Stimulated activated CD8-positive, alpha-beta memory T cell treated with anti-CD3 and anti-CD28 coated beads, Interleukin-4, amount 100 ng/mL, for 48 hours (primary cell): ENCODE measurements at regions not wholly inside any gene's neighbourhood (a gene's known extent, or its start where the extent isn't known, plus 50 kb on each side); places are given as distances from the start of the nearest gene placed in this dataset.

Source experiments
- DNase-seq: peaks from one replicate; pipeline ENCODE4 v3.0.0-alpha.2; 2020

- no peak for DNase-seq
Observed at GRCh38 chr19:31959527-31960018, 385.8 kb upstream of the ZNF507 start.

- no peak for DNase-seq
Observed at GRCh38 chr19:31960474-31960873, 384.9 kb upstream of the ZNF507 start.

- DNase-seq = no peak
Observed at GRCh38 chr19:31961191-31961590, 384.2 kb upstream of the ZNF507 start.

- DNase-seq = no peak
Observed at GRCh38 chr19:31961667-31962066, 383.7 kb upstream of the ZNF507 start.

- DNase-seq = no peak
Observed at GRCh38 chr19:31962561-31962996, 382.8 kb upstream of the ZNF507 start.

GRCh38 chr19:31963746-31964145, 381.7 kb upstream of the ZNF507 start:
- DNase-seq = no peak

GRCh38 chr19:31969016-31969415, 376.4 kb upstream of the ZNF507 start:
- no peak for DNase-seq

- DNase-seq = no peak
Observed at GRCh38 chr19:31970027-31970461, 375.4 kb upstream of the ZNF507 start.

GRCh38 chr19:31974290-31974689, 371.1 kb upstream of the ZNF507 start:
- DNase-seq = no peak

GRCh38 chr19:31974941-31975340, 370.5 kb upstream of the ZNF507 start:
- DNase-seq = no peak

- no peak for DNase-seq
Observed at GRCh38 chr19:31975461-31975860, 369.9 kb upstream of the ZNF507 start.

- no peak for DNase-seq
Observed at GRCh38 chr19:31976775-31977536, 368.5 kb upstream of the ZNF507 start.

- DNase-seq = no peak
Observed at GRCh38 chr19:31979362-31979761, 366.0 kb upstream of the ZNF507 start.

GRCh38 chr19:31979949-31980670, 365.3 kb upstream of the ZNF507 start:
- no peak for DNase-seq

- no peak for DNase-seq
Observed at GRCh38 chr19:31980796-31981195, 364.6 kb upstream of the ZNF507 start.

- no peak for DNase-seq
Observed at GRCh38 chr19:31981545-31981944, 363.9 kb upstream of the ZNF507 start.

- DNase-seq = no peak
Observed at GRCh38 chr19:31983647-31984046, 361.8 kb upstream of the ZNF507 start.

- no peak for DNase-seq
Observed at GRCh38 chr19:31985001-31985605, 360.3 kb upstream of the ZNF507 start.

- no peak for DNase-seq
Observed at GRCh38 chr19:31986951-31987350, 358.5 kb upstream of the ZNF507 start.

- no peak for DNase-seq
Observed at GRCh38 chr19:31988256-31988655, 357.2 kb upstream of the ZNF507 start.

- no peak for DNase-seq
Observed at GRCh38 chr19:31991984-31992655, 353.3 kb upstream of the ZNF507 start.

GRCh38 chr19:31992750-31993149, 352.7 kb upstream of the ZNF507 start:
- DNase-seq = no peak

GRCh38 chr19:31995546-31995945, 349.9 kb upstream of the ZNF507 start:
- DNase-seq = no peak
